ENCODE measurements at regions not wholly inside any gene's neighbourhood (a gene's known extent, or its start where the extent isn't known, plus 50 kb on each side); places are given as distances from the start of the nearest gene placed in this dataset.

DNA sequence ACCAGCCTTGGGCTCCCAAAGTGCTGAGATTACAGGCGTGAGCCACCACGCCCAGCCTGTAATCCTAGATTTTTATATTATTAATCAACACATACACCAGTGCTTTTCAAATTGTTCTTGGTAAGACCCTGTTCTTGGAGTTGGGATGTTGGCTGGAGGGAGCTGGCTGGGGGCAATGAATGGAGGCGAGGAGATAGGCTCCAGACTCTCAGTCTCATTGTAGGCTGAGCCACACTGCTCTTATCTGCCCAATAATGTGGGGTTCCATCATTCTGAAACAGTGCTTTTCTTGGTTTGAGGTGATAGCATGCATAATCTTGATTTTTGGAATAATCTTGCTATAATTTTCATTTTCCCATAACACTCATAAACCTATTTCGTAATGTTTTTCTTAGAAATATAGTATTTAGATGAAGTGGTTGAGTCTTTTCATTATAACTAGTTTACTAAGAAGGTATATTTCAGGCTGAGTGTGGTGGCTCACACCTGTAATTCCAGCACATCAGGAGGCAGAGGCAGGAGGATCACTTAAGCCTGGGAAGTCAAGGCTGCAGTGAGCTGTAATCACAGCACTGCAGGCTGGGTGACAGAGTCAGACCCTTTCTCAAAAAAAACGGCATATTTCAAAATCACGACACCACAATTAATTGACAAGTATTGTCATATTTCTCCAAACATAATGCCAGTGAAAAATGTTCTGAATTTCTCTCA, 65.1 kb upstream of the LYZL2 start:
- no peak overlapping the region for H3K23ac ChIP-seq (ENCODE audit: insufficient read length, low read depth, low read length)
- no peak overlapping the region for H2AFZ ChIP-seq (ENCODE audit: low read length)
- no peak overlapping the region for H2AK5ac ChIP-seq (ENCODE audit: insufficient read length, low read length)
- no peak for DNase-seq
- no peak overlapping the region for H3K9ac ChIP-seq (ENCODE audit: extremely low read depth, insufficient read length, low read length)
- no peaks in the 10 kb centered on the region for H3K9me3 ChIP-seq (ENCODE audit: control insufficient read depth, low read depth, low read length)
- H3T11ph ChIP-seq (ENCODE audit: low read length), result no peak overlapping the region
- no peak overlapping the region for H2BK120ac ChIP-seq (ENCODE audit: low read depth, low read length, poor library complexity, severe bottlenecking)
- no peak overlapping the region for H3K4ac ChIP-seq (ENCODE audit: low read depth, low read length)
- H2BK12ac ChIP-seq (ENCODE audit: insufficient read length, low read depth, low read length), result no peak overlapping the region
- H4K91ac ChIP-seq (ENCODE audit: insufficient read length, low read depth, low read length), result no peak overlapping the region
- no peak overlapping the region for H4K5ac ChIP-seq (ENCODE audit: insufficient read length, low read depth, low read length)
- peaks cover 14 to 21% of the 10 kb centered on the region in 2 experiments for H3K4me1 Mint-ChIP-seq
- no peaks in the 10 kb centered on the region for H3K4me1 ChIP-seq (ENCODE audit: insufficient read depth, low read length)
- H2BK15ac ChIP-seq (ENCODE audit: low read depth, low read length), result no peak overlapping the region
- no peak overlapping the region for H3K27ac Mint-ChIP-seq
- TF ChIP-seq, protein P1, sequence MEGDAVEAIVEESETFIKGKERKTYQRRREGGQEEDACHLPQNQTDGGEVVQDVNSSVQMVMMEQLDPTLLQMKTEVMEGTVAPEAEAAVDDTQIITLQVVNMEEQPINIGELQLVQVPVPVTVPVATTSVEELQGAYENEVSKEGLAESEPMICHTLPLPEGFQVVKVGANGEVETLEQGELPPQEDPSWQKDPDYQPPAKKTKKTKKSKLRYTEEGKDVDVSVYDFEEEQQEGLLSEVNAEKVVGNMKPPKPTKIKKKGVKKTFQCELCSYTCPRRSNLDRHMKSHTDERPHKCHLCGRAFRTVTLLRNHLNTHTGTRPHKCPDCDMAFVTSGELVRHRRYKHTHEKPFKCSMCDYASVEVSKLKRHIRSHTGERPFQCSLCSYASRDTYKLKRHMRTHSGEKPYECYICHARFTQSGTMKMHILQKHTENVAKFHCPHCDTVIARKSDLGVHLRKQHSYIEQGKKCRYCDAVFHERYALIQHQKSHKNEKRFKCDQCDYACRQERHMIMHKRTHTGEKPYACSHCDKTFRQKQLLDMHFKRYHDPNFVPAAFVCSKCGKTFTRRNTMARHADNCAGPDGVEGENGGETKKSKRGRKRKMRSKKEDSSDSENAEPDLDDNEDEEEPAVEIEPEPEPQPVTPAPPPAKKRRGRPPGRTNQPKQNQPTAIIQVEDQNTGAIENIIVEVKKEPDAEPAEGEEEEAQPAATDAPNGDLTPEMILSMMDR (conservative IDR thresholded peaks at IDR 0.05), result no peak
- H3K79me2 ChIP-seq (ENCODE audit: insufficient read depth, low read length), result no peaks in the 10 kb centered on the region
- H3K14ac ChIP-seq (ENCODE audit: insufficient read depth, low read length), result no peak overlapping the region
- H3K79me1 ChIP-seq (ENCODE audit: insufficient read depth, low read depth, low read length, poor library complexity, severe bottlenecking), result no peaks in the 10 kb centered on the region
- no peak overlapping the region for H3K18ac ChIP-seq (ENCODE audit: insufficient read length, low read depth, low read length)
- H3K23me2 ChIP-seq (ENCODE audit: insufficient read length, low read depth, low read length, poor library complexity, severe bottlenecking), result no peaks in the 10 kb centered on the region
- H3K27me3 Mint-ChIP-seq (ENCODE audit: low read depth), result no peaks in the 10 kb centered on the region
- H3K56ac ChIP-seq (ENCODE audit: insufficient read length, low read depth, low read length), result no peak overlapping the region
- H2BK5ac ChIP-seq (ENCODE audit: insufficient read length, low read length), result no peak overlapping the region
- no peak overlapping the region for H3K27ac ChIP-seq (ENCODE audit: insufficient read length, low read depth, low read length)
- H4K8ac ChIP-seq (replicated peaks; ENCODE audit: insufficient read length, low read depth, low read length), result no peak overlapping the region
- H3K9me3 Mint-ChIP-seq, result no peaks in the 10 kb centered on the region
- H2BK20ac ChIP-seq (ENCODE audit: low read depth, low read length, poor library complexity, severe bottlenecking), result no peak overlapping the region
- 100% methylated on average over 1 of the region's 6 CpGs for WGBS (ENCODE audit: extremely low coverage, insufficient read length, low lambda C conversion rate)
- H3K36me3 Mint-ChIP-seq (ENCODE audit: insufficient read depth in 1 of 3, low read depth in 3 of 3), result peaks cover 0 to 2% (median 0%) of the 10 kb centered on the region in 3 experiments; a peak in 1 of 7 replicates
- no peaks in the 10 kb centered on the region for H4K20me1 ChIP-seq (ENCODE audit: control insufficient read depth, insufficient read depth, insufficient read length)
- no peak overlapping the region for H3K4me2 ChIP-seq (ENCODE audit: insufficient read depth, insufficient read length, low read length)
- H3K27me3 ChIP-seq (ENCODE audit: insufficient read depth, low read length), result no peaks in the 10 kb centered on the region
- H3K4me3 Mint-ChIP-seq, result no peak overlapping the region

Data from H9 (cell line).